ENCODE measurements at regions not wholly inside any gene's neighbourhood (a gene's known extent, or its start where the extent isn't known, plus 50 kb on each side); places are given as distances from the start of the nearest gene placed in this dataset.

DNA sequence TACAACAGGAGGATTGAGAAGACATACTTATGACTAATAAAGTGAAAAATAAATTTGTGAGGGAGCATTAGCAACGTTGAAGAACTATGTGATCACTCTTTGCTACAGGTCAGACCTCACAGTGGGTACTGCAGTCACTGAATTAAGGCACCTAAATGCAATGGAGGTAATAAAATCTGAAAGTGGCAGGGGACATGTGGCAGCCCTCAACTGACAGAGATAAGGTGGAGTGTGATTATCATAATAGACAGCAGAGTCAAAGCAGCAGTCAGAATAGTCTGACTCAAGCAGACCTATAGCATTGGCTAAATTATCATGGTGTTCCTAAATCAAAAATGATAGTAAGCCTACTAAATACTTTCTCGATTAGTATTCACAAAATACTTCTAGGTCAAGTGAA lies 1220.5 kb downstream of the PCDH18 start:
- TF ChIP-seq, protein P1, sequence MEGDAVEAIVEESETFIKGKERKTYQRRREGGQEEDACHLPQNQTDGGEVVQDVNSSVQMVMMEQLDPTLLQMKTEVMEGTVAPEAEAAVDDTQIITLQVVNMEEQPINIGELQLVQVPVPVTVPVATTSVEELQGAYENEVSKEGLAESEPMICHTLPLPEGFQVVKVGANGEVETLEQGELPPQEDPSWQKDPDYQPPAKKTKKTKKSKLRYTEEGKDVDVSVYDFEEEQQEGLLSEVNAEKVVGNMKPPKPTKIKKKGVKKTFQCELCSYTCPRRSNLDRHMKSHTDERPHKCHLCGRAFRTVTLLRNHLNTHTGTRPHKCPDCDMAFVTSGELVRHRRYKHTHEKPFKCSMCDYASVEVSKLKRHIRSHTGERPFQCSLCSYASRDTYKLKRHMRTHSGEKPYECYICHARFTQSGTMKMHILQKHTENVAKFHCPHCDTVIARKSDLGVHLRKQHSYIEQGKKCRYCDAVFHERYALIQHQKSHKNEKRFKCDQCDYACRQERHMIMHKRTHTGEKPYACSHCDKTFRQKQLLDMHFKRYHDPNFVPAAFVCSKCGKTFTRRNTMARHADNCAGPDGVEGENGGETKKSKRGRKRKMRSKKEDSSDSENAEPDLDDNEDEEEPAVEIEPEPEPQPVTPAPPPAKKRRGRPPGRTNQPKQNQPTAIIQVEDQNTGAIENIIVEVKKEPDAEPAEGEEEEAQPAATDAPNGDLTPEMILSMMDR (conservative IDR thresholded peaks at IDR 0.05; ENCODE audit: low read depth, low read length), result no peak
- TF ChIP-seq EZH2 (IDR thresholded peaks at IDR 0.05; ENCODE audit: borderline replicate concordance, low read depth, low read length, poor library complexity, severe bottlenecking), result no peak

Data from A673 (cell line).